Gastrocnemius medialis (tissue), 4 donors: ENCODE measurements at regions not wholly inside any gene's neighbourhood (a gene's known extent, or its start where the extent isn't known, plus 50 kb on each side); places are given as distances from the start of the nearest gene placed in this dataset.

ENCODE experiments used
- CTCF ChIP-seq, 5 experiments: fragments of 450-650 bp in 3 of 5; fragments of 200-600 bp in 2 of 5; sonication (generic) in 2 of 5; IDR thresholded peaks in 4 of 5; conservative IDR thresholded peaks in 1 of 5; 1 replicate in 4 of 5; 2 replicates in 1 of 5; pipeline ENCODE4 v1.5.1; 2016 to 2019; ENCODE audit warnings: antibody characterized with exemption in 5 of 5, mild to moderate bottlenecking in 3 of 5, moderate library complexity in 3 of 5
- POLR2A ChIP-seq, 2 donors: fragments of 450-650 bp; IDR thresholded peaks; one replicate each; pipeline ENCODE4 v1.6.1; 2017; ENCODE audit warnings: antibody characterized with exemption in 2 of 2, mild to moderate bottlenecking in 2 of 2, moderate library complexity in 2 of 2

GRCh38 chr13:34039678-34040077 is 221.7 kb downstream of the RFC3 start:
- no peak for TF ChIP-seq POLR2A (IDR thresholded peaks at IDR 0.05)
- no peak for TF ChIP-seq CTCF (IDR thresholded peaks at IDR 0.05 in 4 of 5, conservative IDR thresholded peaks at IDR 0.05 in 1 of 5)
